AG09319 (cell line): ENCODE measurements at regions not wholly inside any gene's neighbourhood (a gene's known extent, or its start where the extent isn't known, plus 50 kb on each side); places are given as distances from the start of the nearest gene placed in this dataset.

Source experiments
- DNase-seq: peaks from one replicate; pipeline ENCODE4 v3.0.0-alpha.2; 2010; ENCODE audit warnings: low read depth; ENCODE audit errors: extremely low read depth
- CTCF ChIP-seq: IDR thresholded peaks from 2 replicates; pipeline ENCODE4 v1.5.1; 2011; ENCODE audit warnings: low read depth, mild to moderate bottlenecking, inconsistent platforms, low read length, moderate library complexity

- TF ChIP-seq CTCF, result no peak
- no peak for DNase-seq
Observed at GRCh38 chr2:111632661-111633060, 251.3 kb downstream of the ANAPC1 start.

- no peak for DNase-seq
- TF ChIP-seq CTCF, result no peak
Observed at GRCh38 chr2:111633189-111633588, 250.8 kb downstream of the ANAPC1 start.

- no peak for TF ChIP-seq CTCF
- no peak for DNase-seq
Observed at GRCh38 chr2:111633643-111634042, 250.3 kb downstream of the ANAPC1 start.

- DNase-seq, result no peak
- TF ChIP-seq CTCF, result no peak
Observed at GRCh38 chr2:111634050-111634794, 249.8 kb downstream of the ANAPC1 start.

- no peak for TF ChIP-seq CTCF
- DNase-seq, result no peak
Observed at GRCh38 chr2:111634995-111635538, 248.9 kb downstream of the ANAPC1 start.

GRCh38 chr2:111636905-111637304 is 247.1 kb downstream of the ANAPC1 start:
- DNase-seq, result no peak
- TF ChIP-seq CTCF, result no peak

- no peak for DNase-seq
- no peak for TF ChIP-seq CTCF
Observed at GRCh38 chr2:111638274-111638877, 245.6 kb downstream of the ANAPC1 start.
